Endothelial cell of umbilical vein (primary cell): ENCODE measurements at regions not wholly inside any gene's neighbourhood (a gene's known extent, or its start where the extent isn't known, plus 50 kb on each side); places are given as distances from the start of the nearest gene placed in this dataset.

Experiments
- BruUV-seq: library from RNA; stranded (reverse); fragments of 400-500 nt; replicated peaks from 2 replicates; lab custom pipeline; 2021; lab: Mats Ljungman, UMichigan
- CTCF ChIA-PET: fragments of 300-600, 350-600 bp; sonication (Branson Sonifier 250); formaldehyde crosslinking; loops from one replicate; lab custom pipeline; 2021; ENCODE audit warnings: antibody characterized with exemption, inconsistent platforms; lab: Charles Lee
- POLR2A ChIA-PET: fragments of 300-600, 350-600 bp; sonication (Branson Sonifier 250); formaldehyde crosslinking; loops from one replicate; lab custom pipeline; 2021; ENCODE audit warnings: antibody characterized with exemption, inconsistent platforms; lab: Charles Lee
- DNase-seq: peaks from one replicate; pipeline ENCODE4 v3.0.0-alpha.2; 2011; ENCODE audit warnings: low read depth, low spot score
- FAIRE-seq: peaks from 2 replicates; lab custom pipeline; 2011; peaks lifted over from hg19 to GRCh38; lab: Jason Lieb, UNC
- H2AFZ ChIP-seq: 2 replicates; pipeline ENCODE4 v1.6.0; 2012; ENCODE audit warnings: low read depth, low read length, control low read depth, inconsistent platforms
- H3K27ac ChIP-seq: 2 replicates; pipeline ENCODE4 v1.5.1; 2011; ENCODE audit warnings: low read depth, mild to moderate bottlenecking, control low read depth, low read length, moderate library complexity; ENCODE audit not compliant: insufficient read depth
- H3K27me3 ChIP-seq, 2 experiments: 2 replicates each; pipeline versions ENCODE4 v1.6.0 to v1.6.1; 2011; ENCODE audit warnings: low read length in 2 of 2, mixed read lengths in 1 of 2; ENCODE audit not compliant: control insufficient read depth in 2 of 2, insufficient read depth in 2 of 2
- H3K36me3 ChIP-seq, 2 experiments: 2 replicates in 1 of 2; 3 replicates in 1 of 2; pipeline ENCODE4 v1.5.1; 2011; ENCODE audit warnings: low read length in 2 of 2, mild to moderate bottlenecking in 1 of 2, moderate library complexity in 1 of 2; ENCODE audit not compliant: control insufficient read depth in 2 of 2, insufficient read depth in 2 of 2; ENCODE audit errors: extremely low read depth in 1 of 2
- H3K4me1 ChIP-seq: 3 replicates; pipeline ENCODE4 v1.5.1; 2011; ENCODE audit warnings: mild to moderate bottlenecking, low read length; ENCODE audit not compliant: control insufficient read depth, insufficient read depth; ENCODE audit errors: extremely low read depth
- H3K4me2 ChIP-seq: 2 replicates; pipeline ENCODE4 v1.6.1; 2011; ENCODE audit warnings: low read length, control low read depth, mixed read lengths; ENCODE audit not compliant: insufficient read depth
- H3K4me3 ChIP-seq, 3 experiments: fragments of 200-600 bp in 1 of 3; sonication (generic), shearing (Covaris generic) in 1 of 3; replicated peaks in 1 of 3; 2 replicates each; pipeline ENCODE4 v1.5.1; 2011 to 2016; ENCODE audit warnings: control low read depth in 3 of 3, low read length in 3 of 3, mild to moderate bottlenecking in 2 of 3, inconsistent platforms in 1 of 3, low read depth in 1 of 3, moderate library complexity in 1 of 3; ENCODE audit not compliant: insufficient read depth in 1 of 3
- H3K79me2 ChIP-seq: 2 replicates; pipeline ENCODE4 v1.6.0; 2012; ENCODE audit warnings: low read length, inconsistent platforms; ENCODE audit not compliant: control insufficient read depth, insufficient read depth
- H3K9ac ChIP-seq: replicated peaks from 2 replicates; pipeline ENCODE3; 2011; ENCODE audit warnings: low read length, control low read depth; ENCODE audit not compliant: insufficient read depth; ENCODE audit errors: extremely low read depth
- H3K9me1 ChIP-seq: replicated peaks from 3 replicates; pipeline ENCODE4 v1.6.0; 2011; ENCODE audit warnings: mild to moderate bottlenecking, low read length; ENCODE audit not compliant: control insufficient read depth, insufficient read depth; ENCODE audit errors: extremely low read depth
- H3K9me3 ChIP-seq: replicated peaks from 2 replicates; pipeline ENCODE4 v1.5.1; 2012; ENCODE audit warnings: low read length, inconsistent platforms; ENCODE audit not compliant: control insufficient read depth, insufficient read depth
- H4K20me1 ChIP-seq: replicated peaks from 2 replicates; pipeline ENCODE3; 2011; ENCODE audit warnings: mild to moderate bottlenecking, low read length; ENCODE audit not compliant: control insufficient read depth, insufficient read depth; ENCODE audit errors: extremely low read depth
- EZH2 ChIP-seq: IDR thresholded peaks from 2 replicates; pipeline ENCODE4 v1.6.1; 2012; ENCODE audit warnings: borderline replicate concordance, low read depth, mild to moderate bottlenecking, moderate library complexity, low read length, inconsistent platforms; ENCODE audit not compliant: severe bottlenecking
- FOS ChIP-seq: IDR thresholded peaks from 2 replicates; pipeline ENCODE4 v1.6.1; 2011; ENCODE audit warnings: mild to moderate bottlenecking, low read length, moderate library complexity, borderline replicate concordance; ENCODE audit not compliant: insufficient read depth
- GATA2 ChIP-seq: IDR thresholded peaks from 2 replicates; pipeline ENCODE4 v1.7.0; 2011; ENCODE audit warnings: low read depth, mild to moderate bottlenecking, moderate library complexity, mixed read lengths, low read length; ENCODE audit not compliant: insufficient read length, insufficient read depth
- JUN ChIP-seq: IDR thresholded peaks from 2 replicates; pipeline ENCODE4 v1.6.1; 2011; ENCODE audit warnings: borderline replicate concordance, low read depth; ENCODE audit not compliant: insufficient read length, insufficient read depth
- MYC ChIP-seq: IDR thresholded peaks from one replicate; pipeline ENCODE4 v1.6.1; 2011; ENCODE audit warnings: mild to moderate bottlenecking, low read depth, low read length
- POLR2A ChIP-seq: IDR thresholded peaks from 2 replicates; pipeline ENCODE4 v1.6.1; 2012; ENCODE audit warnings: low read depth, mild to moderate bottlenecking, control low read depth, low read length
- POLR2AphosphoS5 ChIP-seq: IDR thresholded peaks from 2 replicates; pipeline ENCODE4 v1.6.1; 2012; ENCODE audit warnings: low read depth, mild to moderate bottlenecking, control low read depth, low read length, moderate library complexity; ENCODE audit not compliant: insufficient read depth
- dilution Hi-C: fragments of 300-500 bp; cut with MboI; formaldehyde crosslinking; loops from one replicate; pipeline ENCODE4 v1.15.0; 2019; ENCODE audit warnings: low sequenced_read_pairs; ENCODE audit not compliant: extremely low pct_ligation_motif_present
- intact Hi-C: fragments of 100-400 bp; cut with micrococcal nuclease; formaldehyde crosslinking; loops from one replicate; pipeline ENCODE4 v1.10.0; 2022
- TF ChIP-seq, protein P1 (sequence below), 2 donors: IDR thresholded peaks; 1 replicate in 1 of 2; 2 replicates in 1 of 2; pipeline ENCODE4 v1.5.1; 2011; ENCODE audit warnings: low read length in 2 of 2, mild to moderate bottlenecking in 2 of 2, moderate library complexity in 2 of 2, control low read depth in 1 of 2, inconsistent platforms in 1 of 2, low read depth in 1 of 2; ENCODE audit not compliant: insufficient read depth in 1 of 2; ENCODE audit errors: extremely low read depth in 1 of 2
- TF ChIP-seq, protein P2 (sequence below): IDR thresholded peaks from 2 replicates; pipeline ENCODE4 v1.6.1; 2011; ENCODE audit not compliant: insufficient read depth, insufficient read length

DNA sequence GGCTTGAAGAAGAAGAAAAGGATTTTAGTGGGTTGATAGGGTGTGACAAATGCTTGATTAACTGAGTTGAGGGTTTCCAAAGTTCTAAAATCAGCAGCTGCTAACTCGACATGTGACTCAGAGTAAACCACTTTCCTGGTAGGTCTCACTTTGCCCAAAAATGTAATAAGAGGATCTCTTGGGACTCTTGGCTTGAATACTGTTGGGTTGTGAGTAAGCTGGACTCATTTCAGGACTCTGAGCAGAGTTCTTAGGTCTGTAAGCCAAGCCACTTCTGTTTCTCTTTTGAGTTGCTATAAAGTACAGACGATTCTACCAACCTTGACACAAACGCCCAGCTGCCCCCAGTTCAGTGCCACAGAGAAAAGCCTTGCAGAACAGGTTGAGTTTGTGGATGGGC, 241.1 kb downstream of the ZNF621 start:
- Histone ChIP-seq H3K27ac (no peak overlapping the region), H3K9me1 (no peaks in the 10 kb centered on the region), H3K4me3 (no peak overlapping the region), H3K79me2 (no peaks in the 10 kb centered on the region), H3K4me2 (no peak overlapping the region), H2AFZ (no peak overlapping the region), H3K9ac (no peak overlapping the region), H3K9me3 (no peaks in the 10 kb centered on the region), H3K27me3 (no peaks in the 10 kb centered on the region), H3K4me1 (no peaks in the 10 kb centered on the region), H4K20me1 (no peaks in the 10 kb centered on the region), H3K36me3 (no peaks in the 10 kb centered on the region)
- CTCF ChIA-PET = no interaction called here
- DNase-seq = no peak
- no peak for FAIRE-seq
- intact Hi-C loops (no loop called here), dilution Hi-C loops (no loop called here)
- POLR2A ChIA-PET = no interaction called here
- BruUV-seq = no TSS peak
- TF ChIP-seq FOS (no peak), POLR2AphosphoS5 (no peak), JUN (no peak), POLR2A (no peak), EZH2 (no peak), GATA2 (no peak), MYC (no peak)
- TF ChIP-seq, protein P1, sequence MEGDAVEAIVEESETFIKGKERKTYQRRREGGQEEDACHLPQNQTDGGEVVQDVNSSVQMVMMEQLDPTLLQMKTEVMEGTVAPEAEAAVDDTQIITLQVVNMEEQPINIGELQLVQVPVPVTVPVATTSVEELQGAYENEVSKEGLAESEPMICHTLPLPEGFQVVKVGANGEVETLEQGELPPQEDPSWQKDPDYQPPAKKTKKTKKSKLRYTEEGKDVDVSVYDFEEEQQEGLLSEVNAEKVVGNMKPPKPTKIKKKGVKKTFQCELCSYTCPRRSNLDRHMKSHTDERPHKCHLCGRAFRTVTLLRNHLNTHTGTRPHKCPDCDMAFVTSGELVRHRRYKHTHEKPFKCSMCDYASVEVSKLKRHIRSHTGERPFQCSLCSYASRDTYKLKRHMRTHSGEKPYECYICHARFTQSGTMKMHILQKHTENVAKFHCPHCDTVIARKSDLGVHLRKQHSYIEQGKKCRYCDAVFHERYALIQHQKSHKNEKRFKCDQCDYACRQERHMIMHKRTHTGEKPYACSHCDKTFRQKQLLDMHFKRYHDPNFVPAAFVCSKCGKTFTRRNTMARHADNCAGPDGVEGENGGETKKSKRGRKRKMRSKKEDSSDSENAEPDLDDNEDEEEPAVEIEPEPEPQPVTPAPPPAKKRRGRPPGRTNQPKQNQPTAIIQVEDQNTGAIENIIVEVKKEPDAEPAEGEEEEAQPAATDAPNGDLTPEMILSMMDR (IDR thresholded peaks at IDR 0.05; ENCODE audit: extremely low read depth in 1 of 2, insufficient read depth in 1 of 2, low read depth in 1 of 2, low read length in 2 of 2) = no peak
- TF ChIP-seq, protein P2, sequence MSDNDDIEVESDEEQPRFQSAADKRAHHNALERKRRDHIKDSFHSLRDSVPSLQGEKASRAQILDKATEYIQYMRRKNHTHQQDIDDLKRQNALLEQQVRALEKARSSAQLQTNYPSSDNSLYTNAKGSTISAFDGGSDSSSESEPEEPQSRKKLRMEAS = no peak
